ENCODE measurements at regions not wholly inside any gene's neighbourhood (a gene's known extent, or its start where the extent isn't known, plus 50 kb on each side); places are given as distances from the start of the nearest gene placed in this dataset.

- Histone ChIP-seq H3K9ac (ENCODE audit: insufficient read depth, low read length, poor library complexity, severe bottlenecking) (peak overlapping the region; percentile 64), H3K4me1 (ENCODE audit: control insufficient read depth in 1 of 2, insufficient read depth in 2 of 2, low read length in 2 of 2) (peaks cover 50 to 52% of the 10 kb centered on the region in 2 donors), H3K9me3 (replicated peaks in 1 of 2; ENCODE audit: control insufficient read depth in 1 of 2, insufficient read depth in 1 of 2, low read length in 2 of 2) (no peaks in the 10 kb centered on the region), H3K79me2 (ENCODE audit: insufficient read depth, low read length) (peaks cover 9% of the 10 kb centered on the region), H3K36me3 (replicated peaks in 1 of 2; ENCODE audit: control insufficient read depth in 1 of 2, insufficient read depth in 2 of 2, low read length in 2 of 2) (no peaks in the 10 kb centered on the region), H3K27me3 (ENCODE audit: control insufficient read depth in 2 of 2, insufficient read depth in 2 of 2, low read length in 2 of 2) (no peaks in the 10 kb centered on the region), H3K4me3 (replicated peaks in 1 of 3; ENCODE audit: low read depth in 2 of 3, low read length in 3 of 3) (peak overlapping the region in 1 of 3 experiments; percentile 54), H2AFZ (ENCODE audit: insufficient read depth, low read depth, low read length, poor library complexity, severe bottlenecking) (peak overlapping the region; percentile 58), H4K20me1 (ENCODE audit: insufficient read depth, low read length) (no peaks in the 10 kb centered on the region), H3K27ac (ENCODE audit: low read depth in 1 of 2, low read length in 2 of 2) (peak overlapping the region; percentile 85 to 96), H3K4me2 (replicated peaks; ENCODE audit: extremely low read depth, low read length, poor library complexity, severe bottlenecking) (peak overlapping the region; percentile 58)
- H3K27me3 Mint-ChIP-seq (ENCODE audit: low read depth in 3 of 3), result peaks cover 0 to 1% (median 0%) of the 10 kb centered on the region in 3 donors
- intact Hi-C loops (cut with micrococcal nuclease), result loop anchor here (5.0 to 10.0 kb wide), 3 partner anchors 40 to 58 kb away; partner anchors contain the start of gene RTN4 (in 1 of the 2)
- peak overlapping the region; percentile 88 to 98 (median 94) for H3K27ac Mint-ChIP-seq
- 14% methylated on average over 10 of the region's 13 CpGs for WGBS (ENCODE audit: insufficient coverage)
- peak overlapping the region; percentile 64 to 88 for H3K4me3 Mint-ChIP-seq
- TF ChIP-seq CTCF (IDR thresholded peaks at IDR 0.05), result no peak
- DNase-seq, result peak; percentile 56 to 82 (median 77)
- H3K4me1 Mint-ChIP-seq, result peaks cover 49% of the 10 kb centered on the region
- H3K9me3 Mint-ChIP-seq, result no peaks in the 10 kb centered on the region
- H3K36me3 Mint-ChIP-seq, result no peaks in the 10 kb centered on the region
Observed at GRCh38 chr2:55112229-55113031, 62.2 kb upstream of the RTN4 start.

- peak overlapping the region; percentile 88 to 98 (median 94) for H3K27ac Mint-ChIP-seq
- peaks cover 49% of the 10 kb centered on the region for H3K4me1 Mint-ChIP-seq
- peaks cover 9% of the 10 kb centered on the region for H3K79me2 ChIP-seq (ENCODE audit: insufficient read depth, low read length)
- H3K4me2 ChIP-seq (replicated peaks; ENCODE audit: extremely low read depth, low read length, poor library complexity, severe bottlenecking), result peak overlapping the region; percentile 58
- intact Hi-C loops (cut with micrococcal nuclease), result loop anchor here (5.0 to 10.0 kb wide), 3 partner anchors 41 to 57 kb away; partner anchors contain the start of gene RTN4 (in 1 of the 2)
- H3K36me3 Mint-ChIP-seq, result no peaks in the 10 kb centered on the region
- H3K9me3 ChIP-seq (replicated peaks in 1 of 2; ENCODE audit: control insufficient read depth in 1 of 2, insufficient read depth in 1 of 2, low read length in 2 of 2), result no peaks in the 10 kb centered on the region
- peak overlapping the region; percentile 64 for H3K9ac ChIP-seq (ENCODE audit: insufficient read depth, low read length, poor library complexity, severe bottlenecking)
- 0% methylated on average over 5 of the region's 11 CpGs for WGBS (ENCODE audit: insufficient coverage)
- peak overlapping the region; percentile 85 to 96 for H3K27ac ChIP-seq (ENCODE audit: low read depth in 1 of 2, low read length in 2 of 2)
- H3K27me3 Mint-ChIP-seq (ENCODE audit: low read depth in 3 of 3), result peaks cover 0 to under 1% (median 0%) of the 10 kb centered on the region in 3 donors
- TF ChIP-seq CTCF (IDR thresholded peaks at IDR 0.05), result no peak
- H3K9me3 Mint-ChIP-seq, result no peaks in the 10 kb centered on the region
- no peaks in the 10 kb centered on the region for H3K36me3 ChIP-seq (replicated peaks in 1 of 2; ENCODE audit: control insufficient read depth in 1 of 2, insufficient read depth in 2 of 2, low read length in 2 of 2)
- no peaks in the 10 kb centered on the region for H4K20me1 ChIP-seq (ENCODE audit: insufficient read depth, low read length)
- H3K4me3 ChIP-seq (replicated peaks in 1 of 3; ENCODE audit: low read depth in 2 of 3, low read length in 3 of 3), result peak overlapping the region in 1 of 3 experiments; percentile 54
- peak; percentile 91 to 97 (median 95) for DNase-seq
- H3K27me3 ChIP-seq (ENCODE audit: control insufficient read depth in 2 of 2, insufficient read depth in 2 of 2, low read length in 2 of 2), result no peaks in the 10 kb centered on the region
- peaks cover 50 to 52% of the 10 kb centered on the region in 2 donors for H3K4me1 ChIP-seq (ENCODE audit: control insufficient read depth in 1 of 2, insufficient read depth in 2 of 2, low read length in 2 of 2)
- peak overlapping the region; percentile 34 to 88 for H3K4me3 Mint-ChIP-seq
- peak overlapping the region; percentile 58 for H2AFZ ChIP-seq (ENCODE audit: insufficient read depth, low read depth, low read length, poor library complexity, severe bottlenecking)
Observed at GRCh38 chr2:55111570-55112228, 61.4 kb upstream of the RTN4 start.
